OCI-LY1 (cell line): ENCODE measurements at regions not wholly inside any gene's neighbourhood (a gene's known extent, or its start where the extent isn't known, plus 50 kb on each side); places are given as distances from the start of the nearest gene placed in this dataset.

Experiments
- EZH2 ChIP-seq: fragments of 200-600 bp; sonication (generic), shearing (Covaris generic); IDR thresholded peaks from 2 replicates; pipeline ENCODE4 v1.8.0; 2017; ENCODE audit warnings: borderline replicate concordance, mixed run types, mild to moderate bottlenecking, antibody characterized with exemption, low read length, moderate library complexity, mixed read lengths
- TF ChIP-seq, protein P1 (sequence below): fragments of 200-600 bp; sonication (generic), shearing (Covaris generic); IDR thresholded peaks from 2 replicates; pipeline ENCODE4 v1.5.1; 2017; ENCODE audit warnings: mild to moderate bottlenecking, antibody characterized with exemption, low read length, moderate library complexity, mixed read lengths

- TF ChIP-seq, protein P1, sequence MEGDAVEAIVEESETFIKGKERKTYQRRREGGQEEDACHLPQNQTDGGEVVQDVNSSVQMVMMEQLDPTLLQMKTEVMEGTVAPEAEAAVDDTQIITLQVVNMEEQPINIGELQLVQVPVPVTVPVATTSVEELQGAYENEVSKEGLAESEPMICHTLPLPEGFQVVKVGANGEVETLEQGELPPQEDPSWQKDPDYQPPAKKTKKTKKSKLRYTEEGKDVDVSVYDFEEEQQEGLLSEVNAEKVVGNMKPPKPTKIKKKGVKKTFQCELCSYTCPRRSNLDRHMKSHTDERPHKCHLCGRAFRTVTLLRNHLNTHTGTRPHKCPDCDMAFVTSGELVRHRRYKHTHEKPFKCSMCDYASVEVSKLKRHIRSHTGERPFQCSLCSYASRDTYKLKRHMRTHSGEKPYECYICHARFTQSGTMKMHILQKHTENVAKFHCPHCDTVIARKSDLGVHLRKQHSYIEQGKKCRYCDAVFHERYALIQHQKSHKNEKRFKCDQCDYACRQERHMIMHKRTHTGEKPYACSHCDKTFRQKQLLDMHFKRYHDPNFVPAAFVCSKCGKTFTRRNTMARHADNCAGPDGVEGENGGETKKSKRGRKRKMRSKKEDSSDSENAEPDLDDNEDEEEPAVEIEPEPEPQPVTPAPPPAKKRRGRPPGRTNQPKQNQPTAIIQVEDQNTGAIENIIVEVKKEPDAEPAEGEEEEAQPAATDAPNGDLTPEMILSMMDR, result no peak
- no peak for TF ChIP-seq EZH2
These were observed 64.3 kb downstream of the SLC25A47 start for GRCh38 chr14:100387450-100387849.
